Activated CD4-positive, alpha-beta T cell treated with anti-CD3 and anti-CD28 coated beads, Interleukin-2, amount 50 U/mL, for 4 hours (primary cell): ENCODE measurements at regions not wholly inside any gene's neighbourhood (a gene's known extent, or its start where the extent isn't known, plus 50 kb on each side); places are given as distances from the start of the nearest gene placed in this dataset.
"Not testable (repeated sequence)": the region's sequence is repeated elsewhere in the genome, so short reads cannot be mapped to it uniquely, and the experiment has no call there.

ENCODE experiments used
- DNase-seq, 2 experiments: peaks; one replicate each; pipeline ENCODE4 v3.0.0-alpha.2; 2020

DNA sequence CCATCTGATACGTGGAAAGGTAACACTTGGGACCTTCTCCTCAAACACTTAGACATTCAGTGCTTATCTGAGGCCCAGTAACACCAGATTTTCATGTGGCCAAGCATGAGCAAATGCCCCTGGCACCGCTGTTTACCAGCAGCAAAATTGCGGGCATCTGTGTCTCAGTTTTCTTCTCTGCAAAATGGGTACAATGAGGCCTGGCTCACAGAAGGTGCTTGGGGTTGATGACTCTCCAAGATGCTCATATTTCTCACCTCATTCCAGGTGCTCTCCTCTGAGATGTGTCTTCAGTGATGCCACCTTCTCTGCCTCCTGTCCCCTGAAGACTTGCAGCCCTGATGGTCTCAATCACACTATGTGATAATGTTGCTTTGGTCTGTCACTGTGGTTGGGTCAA is 321.7 kb downstream of the TSN start:
- no peak for DNase-seq

DNA sequence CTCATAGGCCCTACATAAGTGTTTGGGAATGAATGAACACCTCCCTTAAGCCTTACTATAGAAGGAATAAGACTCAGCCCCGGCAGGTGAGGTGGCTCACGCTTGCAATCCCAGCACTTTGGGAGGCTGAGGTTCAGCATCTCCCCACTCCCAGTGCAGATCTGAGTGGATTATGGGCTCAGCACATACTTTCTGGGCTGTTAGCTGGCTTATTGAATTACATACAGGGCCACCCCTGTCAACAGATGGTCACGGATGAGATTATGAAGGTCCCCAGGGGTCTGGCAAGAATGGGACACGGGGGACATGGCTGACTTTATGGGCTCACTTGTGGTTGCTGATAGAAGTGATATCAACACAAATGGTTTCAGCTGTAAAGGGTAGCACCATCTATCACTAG is 322.3 kb downstream of the TSN start:
- DNase-seq: no peak

DNA sequence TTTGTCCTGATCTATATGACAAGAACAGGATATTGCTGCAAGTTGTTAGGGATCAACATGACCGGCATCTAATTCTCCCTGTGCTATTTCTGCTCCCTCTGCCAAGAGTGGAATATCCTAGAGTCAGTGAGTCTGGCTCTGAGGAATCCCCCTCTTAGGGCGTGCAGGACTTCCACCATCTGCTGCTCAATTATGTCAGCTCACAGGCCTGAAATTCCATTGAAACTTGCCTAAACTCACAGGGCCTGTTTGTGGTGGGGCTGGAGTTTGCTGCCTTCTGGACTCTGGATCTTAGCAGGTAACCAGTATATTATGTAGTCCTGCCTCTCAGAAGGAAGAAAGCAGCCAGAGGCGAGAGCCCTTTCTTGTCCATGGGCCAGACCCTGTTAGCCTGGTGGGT is 323.0 kb downstream of the TSN start:
- DNase-seq: no peak

DNA sequence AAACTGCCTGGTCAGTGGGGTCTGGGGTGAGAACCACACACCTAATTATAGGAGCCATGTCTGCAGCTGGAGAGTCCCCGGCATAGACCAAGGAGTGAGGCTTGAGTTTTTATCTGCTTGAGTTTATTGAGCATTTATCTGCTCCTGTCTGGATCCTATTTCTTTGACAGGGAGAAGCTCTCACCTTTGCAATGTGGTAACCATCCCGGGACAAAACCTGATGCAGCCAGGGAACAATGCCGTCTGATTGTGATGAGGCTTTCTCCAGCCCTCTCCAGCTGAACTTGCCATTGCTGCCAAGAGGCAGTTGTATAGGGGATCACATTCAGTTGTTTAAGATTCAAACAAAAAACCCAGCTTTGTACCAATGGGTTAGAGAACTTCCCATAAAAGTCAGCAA is 324.4 kb downstream of the TSN start:
- no peak for DNase-seq

DNA sequence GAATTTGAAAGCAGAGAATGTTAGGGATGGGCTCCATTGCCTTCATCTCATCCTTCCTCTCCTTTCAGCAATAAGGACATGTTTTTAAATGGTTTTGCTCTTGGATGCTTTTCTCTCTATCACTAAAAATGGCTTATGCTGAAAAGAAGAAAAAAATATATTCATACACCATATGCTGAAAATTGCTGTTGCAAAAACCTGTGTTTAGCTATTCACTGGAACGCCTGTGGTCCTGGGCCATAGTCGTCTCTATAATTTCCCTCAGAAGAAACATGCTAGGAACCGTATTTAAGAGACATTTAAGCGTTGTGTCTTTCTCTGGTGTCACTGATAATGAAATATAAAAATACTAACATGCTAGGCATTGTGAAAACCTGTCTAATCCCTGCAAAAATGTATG is 324.9 kb downstream of the TSN start:
- DNase-seq: no peak

DNA sequence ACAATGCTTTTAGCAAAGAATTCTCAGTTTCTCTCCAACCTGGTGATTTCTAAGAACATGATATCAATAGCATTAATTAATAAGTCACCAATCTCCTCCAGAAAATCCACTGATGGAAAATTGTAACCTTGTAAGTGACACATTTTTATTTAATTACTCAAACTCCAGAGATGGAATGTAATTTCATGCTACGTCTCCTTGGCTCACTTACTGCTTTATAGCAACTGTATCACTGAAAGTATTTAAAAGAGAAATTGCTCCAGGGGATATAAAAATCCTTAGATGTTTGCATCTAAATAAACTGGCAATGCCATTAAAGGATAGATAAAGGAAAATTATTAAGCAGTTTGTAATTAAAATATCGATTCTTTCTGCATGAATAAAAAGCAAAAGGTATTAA is 325.4 kb downstream of the TSN start:
- DNase-seq: no peak

DNA sequence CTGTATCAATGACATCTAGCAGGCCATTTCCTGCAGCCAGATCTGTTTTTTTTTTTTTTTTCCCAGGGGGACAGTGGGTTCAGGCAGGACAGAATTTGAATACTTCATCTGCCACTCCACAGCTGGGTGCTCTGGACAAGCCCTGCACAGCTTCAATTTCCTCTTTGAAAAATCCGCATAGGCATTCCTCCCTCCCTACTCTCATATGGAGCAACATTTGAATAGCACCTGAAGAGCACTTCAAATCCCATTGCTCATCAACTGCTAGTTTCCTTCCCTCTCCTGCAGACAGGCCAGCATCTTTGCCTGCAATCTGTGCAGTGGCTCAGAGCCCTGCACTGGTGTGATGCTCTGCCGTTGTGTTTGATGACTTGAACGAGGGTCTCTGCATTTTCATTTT is 326.3 kb downstream of the TSN start:
- DNase-seq: no peak

DNA sequence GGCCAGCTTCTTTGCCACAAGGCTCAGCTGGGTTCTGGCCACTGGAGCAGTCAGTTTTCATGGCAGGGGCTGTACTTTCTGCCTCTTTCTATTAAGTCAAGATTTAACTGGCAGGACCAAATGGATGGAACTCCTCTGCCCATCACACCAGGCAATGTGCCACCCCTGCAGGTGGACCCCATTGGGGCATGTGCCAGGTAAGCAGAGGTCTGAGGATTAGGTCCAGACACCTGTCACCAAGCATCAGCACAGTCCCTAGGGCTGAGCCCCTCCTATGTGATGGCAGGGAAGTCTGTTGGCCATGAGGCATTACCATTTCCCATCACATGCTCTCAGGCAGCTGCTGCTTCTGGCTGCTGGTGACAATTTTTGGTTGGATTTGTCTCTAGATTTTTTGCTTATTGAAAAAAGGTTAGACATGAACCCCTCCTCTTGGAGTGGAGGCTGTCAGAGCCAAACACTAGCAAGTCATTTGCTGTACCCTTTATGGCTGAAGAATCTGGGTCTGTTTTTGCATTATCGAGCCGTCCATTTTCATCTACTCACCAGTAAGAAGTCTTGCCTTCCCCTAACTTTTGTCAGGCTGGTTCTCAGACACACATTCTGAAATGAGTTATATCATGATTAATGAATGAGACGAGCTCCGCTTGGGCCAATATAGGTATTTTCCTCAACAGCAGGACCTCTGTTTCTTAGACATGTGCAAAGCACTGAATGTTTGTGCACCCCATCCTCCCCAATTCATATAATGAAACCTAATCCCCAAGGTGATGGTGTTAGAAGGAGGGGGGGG is 328.0 kb downstream of the TSN start:
- DNase-seq: no peak

DNA sequence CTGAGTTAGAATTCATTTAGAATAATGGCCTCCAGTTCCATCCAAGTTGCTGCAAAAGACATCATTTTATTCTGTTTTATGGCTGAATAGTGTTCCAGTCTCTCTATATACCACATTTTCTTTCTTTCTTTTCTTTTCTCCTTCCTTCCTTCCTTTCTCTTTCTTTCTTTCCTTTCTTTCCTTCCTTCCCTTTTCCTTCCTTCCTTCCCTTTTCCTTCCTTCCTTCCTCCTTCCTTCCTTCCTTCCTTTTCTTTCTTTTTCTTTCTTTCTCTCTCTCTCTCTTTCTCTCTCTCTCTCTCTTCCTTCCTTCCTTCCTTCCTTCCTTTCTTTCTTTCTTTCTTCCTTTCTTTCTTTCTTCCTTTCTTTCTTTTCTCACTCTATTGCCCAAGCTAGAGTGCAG is 330.2 kb downstream of the TSN start:
- DNase-seq: not testable (repeated sequence)

DNA sequence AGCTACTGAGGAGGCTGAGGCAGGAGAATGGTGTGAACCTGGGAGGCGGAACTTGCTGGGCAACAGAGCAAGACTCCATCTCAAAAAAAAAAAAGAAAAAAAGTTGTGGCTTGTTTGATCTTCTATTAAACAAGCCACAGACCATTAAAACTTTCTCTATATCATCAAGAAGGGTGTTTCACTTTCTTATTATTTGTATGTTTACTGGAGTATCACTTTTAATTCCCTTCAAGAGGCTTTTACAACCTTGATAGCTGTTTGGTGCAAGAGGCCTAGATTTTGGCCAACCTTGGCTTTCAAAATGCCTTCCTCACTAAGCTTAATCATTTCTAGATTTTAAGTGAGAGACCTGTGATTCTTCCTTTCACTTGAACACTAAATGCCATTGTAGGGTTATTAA is 339.1 kb downstream of the TSN start:
- no peak for DNase-seq

DNA sequence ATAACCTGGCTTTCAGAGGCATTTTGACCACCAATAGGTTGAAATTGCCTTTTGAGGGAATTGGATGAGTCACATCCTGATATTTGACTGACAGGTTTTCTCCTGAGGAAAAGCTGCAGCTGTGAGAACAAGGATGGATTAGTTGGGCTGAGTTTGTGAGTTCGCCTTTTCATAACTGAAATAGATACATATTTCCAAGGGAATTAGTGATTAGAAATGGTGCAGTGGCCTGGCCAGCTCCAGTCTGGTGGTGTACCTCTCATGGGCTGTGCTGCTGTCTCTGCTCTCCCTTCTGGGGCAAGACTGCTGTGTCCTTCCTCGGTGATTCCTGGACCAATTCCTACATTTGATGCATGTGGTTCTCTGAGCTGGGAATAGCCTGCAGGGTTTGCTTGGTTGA is 341.3 kb downstream of the TSN start:
- DNase-seq: no peak

DNA sequence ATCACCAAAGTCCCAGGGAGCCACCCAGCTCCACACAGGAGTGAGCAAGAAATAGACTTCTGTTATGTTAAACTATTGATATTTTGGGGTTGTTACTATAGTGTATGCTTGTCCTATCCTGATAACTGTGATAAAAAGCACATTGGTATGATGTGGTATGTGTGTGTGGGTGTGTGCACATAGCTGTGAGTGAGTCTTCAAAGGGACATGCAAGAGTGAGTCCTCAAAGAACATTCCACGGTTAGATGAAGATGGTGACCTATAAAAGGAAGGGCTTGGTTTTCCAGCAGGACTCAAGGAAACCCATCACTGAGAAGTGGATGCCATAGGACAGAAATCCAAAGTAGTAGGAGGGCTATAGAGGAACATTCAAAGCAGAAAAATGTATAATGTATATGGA is 342.9 kb downstream of the TSN start:
- DNase-seq: no peak

DNA sequence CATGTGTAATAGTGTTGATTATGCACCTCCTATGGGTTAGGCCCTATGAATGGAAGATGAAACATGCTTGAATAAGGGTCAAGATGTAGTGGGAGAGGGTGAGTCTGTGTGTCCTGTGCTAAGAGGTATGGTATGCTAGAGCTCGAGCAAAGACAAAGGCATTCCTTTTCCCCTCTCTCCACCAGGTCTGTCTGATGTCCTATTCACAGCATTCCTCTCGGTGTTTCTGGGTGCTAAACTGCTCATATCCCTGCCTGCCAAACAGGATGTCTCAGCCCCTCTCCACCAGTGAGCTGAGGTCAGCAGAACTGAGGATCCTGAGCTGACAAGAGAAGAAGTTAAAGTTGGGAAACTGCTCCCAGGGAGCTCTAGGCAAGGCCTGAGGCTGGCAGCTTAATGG is 344.9 kb downstream of the TSN start:
- no peak for DNase-seq

DNA sequence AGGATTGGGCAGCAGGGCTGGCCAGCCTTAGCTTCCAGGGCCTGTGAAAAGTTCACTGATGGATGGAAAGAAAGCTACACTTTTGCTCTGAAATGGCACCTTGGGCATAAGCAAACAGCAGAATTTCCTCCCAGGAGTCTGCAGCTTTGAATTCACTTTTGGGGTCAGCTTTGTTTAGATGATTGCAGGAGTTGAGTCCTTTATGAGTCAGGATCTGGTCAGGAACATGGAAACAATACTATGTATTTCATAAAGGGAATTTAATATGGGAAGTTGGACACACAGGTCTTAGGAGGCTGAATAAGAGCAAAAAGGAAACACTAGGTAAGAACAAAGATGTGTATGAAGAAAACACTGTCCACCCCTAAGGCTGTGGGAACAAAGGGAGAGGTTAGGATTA is 345.3 kb downstream of the TSN start:
- no peak for DNase-seq

DNA sequence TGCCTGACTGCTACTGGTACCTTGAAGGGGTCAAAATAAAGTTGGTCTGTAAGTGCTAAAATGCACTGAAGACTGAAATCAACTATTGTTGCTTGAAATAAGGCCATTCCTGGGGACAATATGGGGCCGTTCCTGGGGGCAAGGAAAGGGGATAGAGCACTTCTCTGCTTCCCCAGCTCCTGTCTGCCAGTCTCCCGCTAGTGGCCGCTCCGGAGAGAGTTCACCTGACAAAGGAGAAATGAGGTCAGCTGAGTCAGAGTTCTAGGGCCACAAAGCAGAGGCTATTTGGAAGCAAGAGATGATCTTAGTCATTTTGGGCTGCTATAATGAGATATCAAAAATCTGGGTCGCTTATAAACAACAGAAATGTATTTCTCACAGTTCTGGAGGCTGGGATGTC is 345.9 kb downstream of the TSN start:
- no peak for DNase-seq

DNA sequence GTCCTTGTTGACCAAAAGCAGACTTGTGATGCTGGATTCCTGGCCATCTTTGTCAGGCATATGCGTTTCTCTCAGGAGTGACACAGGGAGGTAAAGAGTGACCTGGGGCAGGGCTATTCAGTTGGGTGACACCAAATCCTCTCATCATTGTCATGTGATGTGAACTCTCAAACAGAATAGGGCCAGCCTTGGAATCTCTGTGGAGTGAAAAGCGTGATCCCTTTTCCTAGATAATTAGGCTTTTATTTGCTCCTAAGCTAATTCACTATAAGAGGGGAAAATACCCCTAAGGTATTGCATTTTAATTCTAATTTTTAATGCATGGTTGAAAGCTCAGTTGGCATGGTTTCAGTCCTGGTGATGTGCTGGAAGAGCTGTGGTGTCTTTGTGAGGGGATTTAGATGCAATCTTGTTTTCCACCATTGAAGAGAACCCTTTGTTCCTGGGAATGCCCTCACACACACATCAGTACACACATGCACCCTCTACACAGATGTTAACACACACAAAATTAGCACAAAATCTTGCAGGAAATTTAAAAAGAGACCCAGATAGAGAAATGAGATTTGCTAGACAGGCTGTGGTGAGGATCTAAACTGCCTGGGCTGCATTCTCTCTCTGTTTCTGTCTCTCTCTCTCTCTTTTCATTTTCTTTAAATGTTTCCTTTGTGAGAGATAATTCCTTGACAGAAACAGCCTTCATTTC is 349.9 kb downstream of the TSN start:
- DNase-seq: no peak

DNA sequence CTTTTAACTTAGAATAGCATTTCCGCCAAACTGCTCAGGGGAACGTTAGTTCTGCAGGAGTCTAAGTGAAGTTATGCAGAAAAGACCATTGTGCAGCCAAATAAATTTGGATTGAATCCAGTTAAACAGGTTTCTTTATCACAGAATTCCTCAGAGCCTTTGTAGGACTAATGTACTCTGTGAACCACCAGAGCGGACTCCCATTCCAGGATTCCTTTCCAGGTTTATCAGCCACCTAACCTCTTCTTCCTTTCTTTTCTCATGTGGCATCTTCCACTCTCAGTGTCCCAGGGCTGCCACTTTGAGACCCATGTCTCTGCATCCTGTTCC is 350.4 kb downstream of the TSN start:
- DNase-seq: no peak

DNA sequence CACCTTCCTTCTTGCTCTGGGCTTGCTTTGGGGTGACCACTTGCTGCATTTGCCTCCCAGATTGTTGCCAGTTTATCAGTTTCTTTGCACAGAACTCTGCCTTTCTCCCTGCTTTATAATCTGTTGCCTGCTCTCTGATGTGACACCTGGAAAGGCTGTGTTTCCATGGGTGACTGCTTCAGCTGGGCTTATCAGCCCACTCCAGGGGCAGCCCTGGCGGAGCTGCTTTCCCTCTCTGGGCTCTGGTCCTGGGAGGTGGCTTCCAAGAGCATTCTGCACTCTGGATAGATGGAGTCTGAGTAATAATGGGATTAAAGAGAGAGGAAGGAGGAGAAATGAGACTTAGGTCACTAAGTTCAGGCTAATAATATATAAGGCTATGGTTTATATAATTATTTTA is 352.7 kb downstream of the TSN start:
- no peak for DNase-seq

DNA sequence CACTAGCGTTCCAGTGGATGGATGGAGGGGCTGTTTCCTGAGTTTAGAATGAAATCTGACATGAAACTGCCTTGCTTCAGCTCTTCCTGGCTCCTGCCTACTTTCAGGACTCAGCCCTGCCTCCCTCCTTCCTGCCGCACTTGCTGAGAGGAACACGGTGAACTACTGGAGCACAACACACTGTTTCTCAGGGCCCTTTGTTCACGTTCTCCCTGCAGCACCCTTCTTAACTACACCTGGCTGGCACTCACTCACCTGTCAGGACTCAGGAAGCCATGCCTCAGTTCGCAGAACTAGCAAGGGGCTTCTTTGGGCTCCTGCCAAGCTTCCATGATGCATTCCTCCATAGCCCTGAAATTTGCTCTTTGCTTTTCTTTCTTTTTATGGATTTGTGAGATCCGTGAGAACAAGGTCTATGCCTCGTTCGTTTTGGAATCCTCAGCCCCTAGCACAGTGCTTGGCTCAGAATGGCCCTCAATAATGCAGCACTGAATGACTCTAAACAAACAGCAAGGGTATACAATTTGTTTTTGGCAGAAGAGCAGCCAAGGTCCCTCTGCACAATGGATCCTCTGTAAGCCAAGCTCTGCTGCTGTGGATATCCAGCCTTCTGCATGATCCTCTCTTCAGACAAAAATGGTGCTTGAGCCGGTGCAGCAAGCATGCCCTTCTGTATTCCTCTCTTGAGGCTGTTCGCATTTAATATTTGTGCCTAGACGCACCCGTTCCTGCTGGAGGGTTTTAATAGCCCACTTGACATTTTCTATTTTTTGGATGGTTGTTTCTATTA is 357.0 kb downstream of the TSN start:
- no peak for DNase-seq

DNA sequence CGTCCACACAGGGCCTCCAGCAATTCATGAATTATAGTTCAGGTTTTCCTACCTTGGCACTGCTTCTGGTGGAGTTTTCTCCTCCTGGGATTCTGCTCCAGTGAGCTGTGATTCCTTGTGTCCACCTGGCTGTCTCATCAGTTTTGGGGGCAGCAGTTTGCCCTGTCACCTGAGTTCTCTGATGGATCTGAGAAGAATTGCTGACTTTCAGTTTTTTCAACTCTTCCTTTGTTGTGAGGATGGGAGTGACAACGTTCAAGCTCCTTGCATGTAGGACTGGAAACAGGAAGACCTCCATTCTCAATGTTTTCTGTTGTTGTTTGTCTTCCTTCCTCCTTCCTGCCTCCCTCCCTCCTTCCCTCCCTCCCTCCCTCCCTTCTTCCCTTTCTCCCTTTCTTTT is 359.0 kb downstream of the TSN start:
- no peak for DNase-seq

DNA sequence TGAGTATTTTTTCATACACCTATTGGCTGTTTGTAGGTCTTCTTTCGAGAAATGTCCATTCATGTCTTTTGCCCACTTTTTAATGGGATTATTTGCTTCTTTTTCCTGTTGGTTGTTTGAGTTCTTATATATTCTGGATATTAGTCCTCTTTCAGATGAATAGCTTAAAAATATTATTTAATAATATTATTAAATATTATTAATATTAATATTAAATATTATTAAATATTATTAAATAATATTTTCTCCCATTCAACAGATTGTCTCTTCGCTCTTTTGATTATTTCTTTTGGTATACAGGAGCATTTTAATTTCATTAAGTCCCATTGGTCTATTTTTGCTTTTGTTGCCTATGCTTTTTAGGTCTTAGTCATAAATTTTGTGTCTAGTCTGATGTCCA is 361.9 kb downstream of the TSN start:
- DNase-seq: no peak

DNA sequence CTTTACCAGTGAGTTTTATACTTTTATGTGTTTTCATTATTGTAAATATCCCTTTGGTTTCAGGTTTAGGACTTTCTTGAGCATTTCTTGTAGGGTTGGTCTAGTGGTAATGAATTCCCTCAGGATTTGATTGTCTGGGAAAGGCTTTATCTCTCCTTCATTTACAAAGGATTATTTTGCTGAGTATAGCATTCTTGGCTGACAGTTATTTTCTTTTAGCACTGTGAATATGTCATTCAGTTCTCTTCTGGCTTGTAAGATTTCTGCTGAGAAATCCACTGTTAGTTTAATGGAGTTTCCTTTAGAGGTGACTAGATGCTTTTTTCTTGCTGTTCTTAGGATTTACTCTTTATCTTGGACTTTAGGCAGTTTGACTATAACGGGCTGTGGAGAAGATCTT is 373.9 kb downstream of the TSN start:
- DNase-seq: no peak

DNA sequence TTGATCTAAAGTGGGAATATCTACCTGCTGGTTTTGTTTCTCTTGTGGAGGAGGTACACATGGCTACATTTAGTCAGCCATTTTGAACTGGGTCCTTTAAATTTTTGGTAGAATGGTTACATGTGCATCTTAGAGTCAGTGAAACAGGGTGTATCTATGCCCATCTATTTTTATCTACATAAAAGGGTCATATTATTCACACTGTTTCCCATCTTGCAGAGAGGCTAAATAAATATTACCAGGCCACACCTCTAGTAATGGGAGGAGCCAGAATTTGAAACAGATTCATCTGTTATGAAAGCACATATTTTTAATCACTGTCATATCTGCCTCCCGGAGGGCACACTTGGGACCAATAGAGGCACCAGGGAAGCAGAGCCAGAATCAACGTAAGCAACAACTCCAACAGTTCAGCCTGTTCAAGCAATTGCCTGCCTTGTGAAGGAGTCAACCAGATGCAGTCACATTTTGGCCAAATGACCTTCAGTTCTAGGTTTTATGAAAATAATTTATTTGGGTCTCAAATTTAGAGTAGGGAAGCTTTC is 376.8 kb downstream of the TSN start:
- no peak for DNase-seq
